ENCODE measurements at regions not wholly inside any gene's neighbourhood (a gene's known extent, or its start where the extent isn't known, plus 50 kb on each side); places are given as distances from the start of the nearest gene placed in this dataset.

GRCh38 chr15:36185438-36185837, 394.0 kb upstream of the CDIN1 start (continued):
- no peak for TF ChIP-seq PRDM6 (tag by site-specific recombination; IDR thresholded peaks at IDR 0.05)
- no peak for TF ChIP-seq ZNF791 (tag by site-specific recombination; IDR thresholded peaks at IDR 0.05)
- TF ChIP-seq ZNF2 (tag by site-specific recombination; IDR thresholded peaks at IDR 0.05) = no peak
- no peak for TF ChIP-seq ZNF654 (tag by site-specific recombination; IDR thresholded peaks at IDR 0.05; ENCODE audit: low read depth)

GRCh38 chr15:36185845-36186244, 393.6 kb upstream of the CDIN1 start:
- no peak overlapping the region for H3K27ac ChIP-seq (ENCODE audit: extremely low read depth, low read depth, low read length)
- TF ChIP-seq YY2 (tag by site-specific recombination; IDR thresholded peaks at IDR 0.05) (no peak), ZNF596 (tag by site-specific recombination; IDR thresholded peaks at IDR 0.05) (no peak), ZNF629 (tag by site-specific recombination; IDR thresholded peaks at IDR 0.05) (no peak), SALL2 (tag by site-specific recombination; IDR thresholded peaks at IDR 0.05; ENCODE audit: borderline replicate concordance) (no peak), PRDM6 (tag by site-specific recombination; IDR thresholded peaks at IDR 0.05) (peak; percentile 21; the same call in 1 of the 2 replicates), TRIM28 (IDR thresholded peaks at IDR 0.05; ENCODE audit: borderline replicate concordance, low read length) (no peak)
- no peaks in the 10 kb centered on the region for H3K36me3 ChIP-seq (ENCODE audit: control insufficient read depth in 2 of 2, insufficient read depth in 1 of 2, low read length in 2 of 2)
- ChIA-PET POLR2A (no interaction called here), CTCF (no interaction called here)
- no peaks in the 10 kb centered on the region for H3K9me3 ChIP-seq (ENCODE audit: control insufficient read depth, insufficient read depth, low read depth, low read length)
- no peak overlapping the region for H3K4me3 ChIP-seq (ENCODE audit: low read depth, low read length)
- H3K4me1 ChIP-seq (ENCODE audit: control insufficient read depth, insufficient read depth, low read length) = no peaks in the 10 kb centered on the region

GRCh38 chr15:36186376-36186775, 393.1 kb upstream of the CDIN1 start:
- ChIA-PET POLR2A (no interaction called here), CTCF (no interaction called here)
- Histone ChIP-seq H3K4me1 (ENCODE audit: control insufficient read depth, insufficient read depth, low read length) (no peaks in the 10 kb centered on the region), H3K9me3 (ENCODE audit: control insufficient read depth, insufficient read depth, low read depth, low read length) (no peaks in the 10 kb centered on the region), H3K27ac (ENCODE audit: extremely low read depth, low read depth, low read length) (no peak overlapping the region), H3K36me3 (ENCODE audit: control insufficient read depth in 2 of 2, insufficient read depth in 1 of 2, low read length in 2 of 2) (no peaks in the 10 kb centered on the region), H3K4me3 (ENCODE audit: low read depth, low read length) (no peak overlapping the region)
- TF ChIP-seq ZNF133 (tag by site-specific recombination; IDR thresholded peaks at IDR 0.05) (no peak), ZNF292 (tag by site-specific recombination; IDR thresholded peaks at IDR 0.05; ENCODE audit: borderline replicate concordance, low read depth) (no peak), ZNF221 (tag by site-specific recombination; IDR thresholded peaks at IDR 0.05; ENCODE audit: borderline replicate concordance) (no peak), KLF10 (tag by site-specific recombination; IDR thresholded peaks at IDR 0.05) (no peak), ZSCAN4 (tag by site-specific recombination; IDR thresholded peaks at IDR 0.05) (no peak), ZSCAN16 (tag by site-specific recombination; IDR thresholded peaks at IDR 0.05) (no peak), ZXDB (tag by site-specific recombination; IDR thresholded peaks at IDR 0.05) (no peak), REST (tag by site-specific recombination; IDR thresholded peaks at IDR 0.05) (no peak), ZNF18 (tag by site-specific recombination; IDR thresholded peaks at IDR 0.05) (no peak), ZNF19 (tag by site-specific recombination; IDR thresholded peaks at IDR 0.05; ENCODE audit: low read depth) (no peak)

Data from HEK293 (cell line).